T1000 (cell line): ENCODE measurements at regions not wholly inside any gene's neighbourhood (a gene's known extent, or its start where the extent isn't known, plus 50 kb on each side); places are given as distances from the start of the nearest gene placed in this dataset.

Source experiments
- DNase-seq: peaks from one replicate; lab custom pipeline; 2025; ENCODE audit warnings: mixed read lengths; lab: John Stamatoyannopoulos, UW

DNA sequence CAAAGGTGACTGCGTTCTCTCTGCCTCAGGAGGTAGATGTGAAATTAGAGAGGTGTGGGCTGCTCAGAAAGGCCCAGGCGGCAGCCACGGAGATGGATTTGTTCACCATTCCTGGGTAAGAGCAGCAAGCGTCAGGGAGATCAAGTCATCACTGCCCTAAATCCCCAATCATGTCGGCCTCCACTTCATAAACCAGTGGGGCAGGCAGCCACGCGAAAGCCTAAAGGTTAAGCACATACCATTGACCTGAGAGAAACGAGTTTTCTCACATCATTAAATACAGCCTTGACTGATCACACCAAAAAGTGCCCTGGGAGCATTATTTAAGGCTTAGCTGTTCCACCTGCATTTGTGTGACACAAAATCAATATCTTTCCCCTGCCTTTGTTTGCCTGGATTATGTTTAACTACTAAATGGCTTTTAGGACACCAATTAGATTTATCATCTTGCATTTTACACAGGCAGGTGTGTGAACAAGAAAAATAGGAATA lies 50.7 kb upstream of the FOXB1 start:
- DNase-seq: no peak

DNA sequence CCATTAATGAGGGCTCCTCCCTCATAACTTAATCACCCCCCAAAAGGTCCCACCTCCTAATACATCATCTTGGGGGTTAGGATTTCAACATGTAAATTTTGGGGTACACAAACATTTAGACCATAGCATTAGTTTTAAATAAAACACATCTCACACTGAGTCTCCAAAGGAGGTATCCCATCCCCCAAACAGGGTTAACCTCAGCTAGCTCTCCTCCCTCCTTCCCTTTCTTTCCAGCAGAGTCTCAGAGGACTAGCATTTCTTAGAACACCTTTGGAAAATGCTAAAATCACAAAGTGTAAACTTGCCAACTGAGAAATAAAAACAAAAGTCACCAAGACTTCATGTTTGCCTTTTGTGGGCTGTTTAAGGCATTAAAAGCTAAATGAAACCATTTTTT lies 51.2 kb upstream of the FOXB1 start:
- DNase-seq: no peak

- no peak for DNase-seq
Observed at GRCh38 chr15:59950603-59951388, 53.3 kb upstream of the FOXB1 start.

- no peak for DNase-seq
Observed at GRCh38 chr15:59948924-59949613, 55.0 kb upstream of the FOXB1 start.

DNA sequence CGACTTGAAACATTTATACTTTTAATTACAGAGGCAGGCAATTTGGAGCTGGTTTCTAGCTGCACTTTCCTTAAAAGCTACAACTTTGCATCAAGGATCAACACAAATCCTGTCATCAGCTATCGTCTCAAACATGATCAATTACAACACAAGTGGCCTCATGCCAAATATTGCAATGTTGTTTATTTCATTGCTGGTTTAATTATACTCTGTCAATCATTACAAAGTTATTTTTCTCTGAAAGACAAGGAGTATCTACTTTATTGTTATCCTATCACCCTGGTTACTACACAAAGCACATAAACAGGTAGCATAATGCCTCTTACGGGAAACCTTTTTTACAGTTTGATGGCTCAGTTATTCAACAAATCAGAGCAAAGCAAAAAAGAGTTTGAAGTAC lies 58.0 kb upstream of the FOXB1 start:
- DNase-seq: no peak

- DNase-seq: no peak
Observed at GRCh38 chr15:59945036-59945435, 59.1 kb upstream of the FOXB1 start.

GRCh38 chr15:59941612-59942011 lies 62.5 kb upstream of the FOXB1 start:
- no peak for DNase-seq

DNA sequence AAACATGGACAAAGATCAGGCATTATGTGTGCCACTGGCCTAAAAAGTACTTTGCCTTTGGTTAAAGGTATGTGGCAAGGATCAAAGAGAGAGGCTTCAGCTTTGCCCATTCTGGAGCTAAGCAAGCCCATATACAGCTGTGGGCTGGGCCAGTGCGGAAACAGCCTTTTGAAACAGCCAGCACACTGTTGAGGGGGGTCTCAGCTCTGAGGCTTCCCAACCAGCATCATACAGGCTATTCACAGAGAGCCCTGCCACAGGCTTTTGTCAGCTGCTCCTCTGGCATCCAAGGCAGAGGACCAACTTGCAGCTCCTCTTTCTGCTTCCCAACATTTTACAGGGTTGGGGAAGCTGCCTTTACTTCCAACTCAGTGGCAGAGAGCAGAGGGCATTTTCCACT lies 63.2 kb upstream of the FOXB1 start:
- DNase-seq: no peak

- no peak for DNase-seq
Observed at GRCh38 chr15:59940456-59940855, 63.7 kb upstream of the FOXB1 start.

DNA sequence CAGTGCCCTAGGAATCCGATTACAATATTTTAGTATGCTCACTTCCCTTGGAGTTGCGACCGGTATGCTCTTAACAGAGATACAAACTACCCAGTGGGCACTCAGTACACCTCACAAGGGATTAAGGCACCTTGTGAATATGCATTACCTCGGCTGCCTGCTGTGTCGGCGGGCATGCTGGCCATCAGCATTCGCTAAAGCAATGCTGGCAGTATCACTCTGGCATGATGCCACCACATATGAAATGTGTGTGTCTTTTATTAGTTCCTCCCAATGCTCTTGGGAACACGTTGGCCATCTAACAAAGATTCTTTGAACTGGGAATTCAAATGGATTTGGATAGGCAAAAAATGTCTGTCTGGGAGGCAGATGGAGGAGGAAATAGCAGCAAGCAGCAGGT lies 67.4 kb upstream of the FOXB1 start:
- DNase-seq: no peak

DNA sequence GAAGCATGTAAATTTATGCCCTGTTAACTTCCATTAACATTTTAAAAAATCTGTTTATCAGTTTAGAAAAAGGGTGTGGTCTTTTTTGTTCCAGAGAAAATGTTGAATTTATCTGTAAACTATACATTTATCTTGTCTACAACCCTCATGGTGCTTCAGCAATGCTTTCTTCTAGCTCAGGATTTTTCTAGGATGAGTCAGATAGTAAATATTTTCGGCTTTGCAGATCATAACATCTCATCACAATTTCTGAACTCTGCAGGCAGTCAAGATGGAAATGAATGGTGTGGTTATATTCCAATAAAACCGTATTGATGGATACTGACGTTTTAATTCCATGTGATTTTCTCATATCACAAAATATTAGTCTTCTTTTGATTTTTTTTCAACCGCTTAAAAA lies 70.5 kb upstream of the FOXB1 start:
- no peak for DNase-seq

DNA sequence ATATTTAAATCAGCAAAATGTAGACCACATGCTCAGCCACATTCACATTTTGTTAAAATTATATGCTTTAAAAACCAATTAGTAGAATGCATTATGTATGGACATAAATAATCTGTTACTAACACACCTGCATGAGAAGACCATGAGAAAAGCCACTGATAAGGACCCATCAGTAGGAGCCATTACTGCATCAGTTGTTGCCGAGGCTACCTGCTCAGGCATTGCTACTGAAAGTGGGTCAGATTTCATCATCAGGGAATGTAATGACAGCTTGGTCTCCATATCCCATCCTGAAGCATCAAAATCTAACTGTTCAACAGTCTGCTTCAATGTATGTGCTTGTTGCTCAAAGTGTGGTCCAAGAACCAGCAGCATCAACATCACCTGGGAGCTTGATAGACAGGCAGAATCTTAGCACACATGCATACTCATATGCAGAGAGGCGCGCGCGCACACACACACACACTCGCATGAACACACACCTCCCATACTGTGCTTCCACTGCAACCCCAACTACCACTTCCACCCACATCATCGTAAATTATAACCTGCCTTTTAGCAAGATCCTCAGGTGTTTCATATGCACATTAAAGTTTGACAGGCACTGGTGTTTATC lies 72.4 kb upstream of the FOXB1 start:
- no peak for DNase-seq

- DNase-seq: no peak
Observed at GRCh38 chr15:59924812-59925522, 79.1 kb upstream of the FOXB1 start.

GRCh38 chr15:59924096-59924495 lies 80.0 kb upstream of the FOXB1 start:
- no peak for DNase-seq

DNA sequence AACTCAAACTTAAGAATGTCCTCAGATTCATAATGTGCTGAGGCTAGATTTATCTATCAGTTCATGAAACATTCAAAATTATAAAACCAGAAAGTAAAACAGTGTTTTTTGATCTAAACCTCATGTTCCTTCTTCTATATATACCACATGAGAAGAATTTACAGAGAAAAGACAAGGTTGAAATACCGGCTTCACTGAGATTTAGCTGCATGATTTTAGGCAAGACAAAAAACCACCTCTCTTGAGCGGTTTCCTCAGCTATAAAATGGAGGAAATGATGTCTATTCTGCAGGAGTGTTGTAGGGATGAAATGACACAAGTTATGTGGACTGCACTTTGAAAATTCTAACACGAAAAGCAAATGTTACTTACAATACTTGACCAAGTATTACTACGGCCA lies 80.6 kb upstream of the FOXB1 start:
- no peak for DNase-seq

DNA sequence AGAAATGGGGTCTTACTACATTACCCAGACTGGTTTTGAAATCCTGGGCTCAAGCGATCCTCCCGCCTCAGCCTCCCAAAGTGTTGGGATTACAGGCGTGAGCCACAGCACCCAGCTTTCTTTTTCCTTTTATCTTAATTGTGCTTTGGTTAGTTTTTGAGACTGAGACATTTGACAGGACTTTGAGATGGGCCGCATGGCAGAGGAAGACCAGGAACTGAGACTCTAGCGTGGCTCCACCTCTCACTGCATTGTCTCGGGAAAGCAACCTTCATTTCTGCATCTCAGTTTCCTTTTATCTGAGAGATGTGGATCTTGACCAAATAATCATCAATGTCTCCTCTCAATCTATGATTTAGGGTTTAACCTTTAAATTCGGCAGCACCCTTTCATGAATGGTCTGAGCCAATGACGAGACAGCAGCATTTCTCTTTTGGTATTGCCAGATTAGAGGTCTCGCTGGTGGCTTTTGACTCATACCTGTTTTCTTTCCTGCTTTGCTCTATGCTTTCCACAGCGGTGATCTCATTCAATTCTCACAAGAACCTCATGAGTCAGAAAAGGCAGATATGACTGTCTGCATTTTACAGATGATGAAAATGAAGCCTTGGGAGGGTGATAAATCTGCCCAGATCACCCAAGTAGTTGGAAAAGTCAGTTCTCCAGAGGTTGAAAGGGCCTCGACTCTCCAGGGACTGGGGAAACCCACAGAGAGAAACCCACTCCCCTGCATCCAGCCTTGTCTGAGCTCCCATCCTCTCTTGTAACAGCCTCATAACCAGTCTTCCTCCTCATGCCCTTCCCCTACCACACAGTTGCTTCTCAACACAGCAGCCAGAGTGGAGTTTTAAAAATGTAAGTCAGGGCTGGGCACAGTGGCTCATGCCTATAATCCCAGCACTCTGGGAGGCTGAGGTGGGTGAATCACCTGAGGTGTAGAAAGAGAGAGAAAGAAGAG lies 84.8 kb upstream of the FOXB1 start:
- peak; percentile 13 for DNase-seq

DNA sequence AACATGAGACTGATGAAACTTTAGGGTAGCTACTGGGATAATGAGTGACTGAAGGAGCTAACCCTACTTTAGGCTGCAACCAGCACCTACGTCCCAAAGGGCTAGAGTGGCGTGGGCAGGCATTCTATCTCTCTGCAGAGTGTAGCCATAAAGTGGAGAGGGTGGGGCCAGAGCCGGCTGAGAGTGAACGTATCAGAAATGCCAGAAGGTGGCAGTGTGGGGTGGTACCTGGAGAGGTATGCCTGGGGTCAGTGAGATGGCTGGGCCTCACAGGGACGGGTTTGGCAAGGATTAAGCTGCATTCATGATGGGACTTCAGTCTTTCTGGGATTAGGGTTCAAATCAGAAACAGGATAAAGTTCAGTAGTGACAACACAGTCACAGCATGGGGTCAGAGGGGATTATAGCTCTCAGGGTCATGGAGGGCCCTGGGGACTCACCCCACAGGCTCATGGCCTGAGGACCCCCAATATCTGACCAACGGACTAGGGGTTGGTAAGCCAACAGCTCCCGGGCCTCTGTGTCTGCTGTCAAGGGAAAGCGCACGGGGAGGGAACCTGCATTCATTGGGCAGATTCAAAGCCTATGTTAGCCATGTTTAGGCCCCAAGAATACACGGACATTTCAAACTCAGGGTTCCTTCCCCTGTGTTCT lies 86.5 kb upstream of the FOXB1 start:
- no peak for DNase-seq

DNA sequence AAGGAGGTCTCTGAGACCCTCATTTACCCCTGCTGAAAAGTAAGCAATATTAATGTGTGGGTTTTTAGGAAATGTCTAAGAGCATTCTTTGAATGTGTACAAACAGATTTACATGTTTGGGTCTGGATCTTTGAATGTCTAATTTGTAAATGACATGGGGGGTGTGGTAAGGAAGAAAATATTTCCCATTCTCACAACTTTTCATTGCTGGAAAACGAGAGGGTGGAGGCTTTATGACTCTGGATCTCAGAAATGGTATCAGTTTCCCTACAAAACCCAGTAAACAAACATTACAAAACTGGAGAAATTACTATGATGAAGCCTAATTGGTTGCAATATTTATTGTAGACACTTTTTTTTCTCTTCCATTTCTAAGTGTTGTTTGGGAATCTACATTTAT lies 98.1 kb upstream of the FOXB1 start:
- no peak for DNase-seq

- no peak for DNase-seq
Observed at GRCh38 chr15:59905176-59905575, 98.9 kb upstream of the FOXB1 start.

DNA sequence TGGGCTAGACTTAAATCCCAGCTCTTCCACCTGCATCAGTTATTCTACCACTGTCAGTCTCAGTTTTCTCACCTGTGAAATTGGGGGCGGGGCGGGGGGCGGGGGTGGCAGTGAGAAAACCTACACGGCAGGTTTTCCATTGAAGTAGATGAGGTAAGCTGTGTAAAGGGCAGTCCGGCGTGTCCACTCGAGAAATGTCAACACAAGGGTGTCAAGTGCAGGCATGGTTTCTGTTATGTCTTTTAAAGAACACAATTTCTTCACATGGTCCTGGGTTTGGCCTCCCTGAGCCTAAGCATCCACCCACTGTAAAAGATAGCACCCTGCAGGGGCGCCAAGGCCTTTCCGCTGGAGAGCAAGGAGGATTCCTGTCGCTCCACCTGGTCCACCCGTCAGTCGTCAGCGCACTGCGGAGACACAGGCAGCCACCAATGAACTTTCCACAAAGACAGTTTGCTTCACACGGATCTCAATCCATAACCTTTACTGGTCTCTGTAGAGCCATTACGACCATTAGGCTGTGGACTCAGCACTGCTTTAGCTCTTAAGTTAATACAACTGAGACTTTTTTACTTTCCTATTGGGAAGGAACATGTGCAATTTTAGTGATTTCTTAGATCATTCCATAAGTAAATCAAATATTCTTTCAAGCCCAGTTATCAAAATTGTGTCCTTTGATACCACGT lies 99.5 kb upstream of the FOXB1 start:
- DNase-seq: no peak
